H1 (cell line): ENCODE measurements at regions not wholly inside any gene's neighbourhood (a gene's known extent, or its start where the extent isn't known, plus 50 kb on each side); places are given as distances from the start of the nearest gene placed in this dataset.

Source experiments
- MAFK ChIP-seq: IDR thresholded peaks from 2 replicates; pipeline ENCODE4 v1.6.1; 2012; ENCODE audit warnings: low read depth, mild to moderate bottlenecking, improper control_type of control experiment, low read length
- RBBP5 ChIP-seq: IDR thresholded peaks from 2 replicates; pipeline ENCODE4 v1.7.1; 2012; ENCODE audit warnings: low read depth, mild to moderate bottlenecking, inconsistent platforms, low read length, moderate library complexity, borderline replicate concordance

- TF ChIP-seq MAFK (no peak), RBBP5 (no peak)
- TF ChIP-seq, all 59 proteins: peak for 0
These were observed 66.7 kb upstream of the DEFB112 start (continued) for GRCh38 chr6:50116390-50116789.
